Activated naive CD4-positive, alpha-beta T cell treated with anti-CD3 and anti-CD28 coated beads, Interleukin-2, amount 50 U/mL, for 72 hours (primary cell): ENCODE measurements at regions not wholly inside any gene's neighbourhood (a gene's known extent, or its start where the extent isn't known, plus 50 kb on each side); places are given as distances from the start of the nearest gene placed in this dataset.

Source experiments
- ATAC-seq, 2 donors: fragments of 150-1000 bp; cut with Tn5 transposase; 2 replicates each; pipeline ENCODE4 v1.10.0; 2021; ENCODE audit warnings: mild to moderate bottlenecking in 2 of 2, moderate library complexity in 2 of 2
- DNase-seq, 2 donors: peaks; one replicate each; pipeline ENCODE4 v3.0.0; 2021 to 2022; ENCODE audit warnings: low spot score in 2 of 2
- H3K27ac Mint-ChIP-seq, 2 donors: one replicate each; pipeline ENCODE4 v1.8.0; 2022; ENCODE audit warnings: mild to moderate bottlenecking in 2 of 2, mixed read lengths in 2 of 2
- H3K36me3 Mint-ChIP-seq, 2 donors: one replicate each; pipeline ENCODE4 v1.8.0; 2022; ENCODE audit warnings: mixed read lengths in 2 of 2
- H3K9me3 Mint-ChIP-seq, 2 donors: one replicate each; pipeline ENCODE4 v1.8.0; 2022; ENCODE audit warnings: mixed read lengths in 2 of 2

DNA sequence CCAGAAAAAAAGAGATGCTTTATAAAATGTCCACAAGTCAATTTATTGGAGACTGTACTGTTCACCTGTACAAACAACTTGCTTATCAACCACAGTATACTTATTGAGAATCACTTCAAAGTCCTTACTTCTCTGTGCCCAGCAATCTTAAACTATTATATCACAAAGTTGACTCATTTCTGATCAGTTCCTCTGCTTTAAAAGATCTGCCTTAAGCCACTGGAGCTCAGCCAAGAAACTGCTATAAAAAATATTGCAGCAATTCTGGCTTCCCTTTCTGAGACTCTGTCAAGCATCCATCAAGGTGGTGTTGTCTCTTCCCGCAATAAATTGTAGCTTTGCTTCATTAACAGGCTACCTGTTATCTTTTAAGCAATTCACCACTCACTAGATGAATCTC is 375.2 kb upstream of the SPHKAP start:
- Mint-ChIP-seq H3K27ac (no peak overlapping the region), H3K36me3 (no peaks in the 10 kb centered on the region), H3K9me3 (peaks cover 0 to 18% of the 10 kb centered on the region in 2 donors)
- DNase-seq (no peak), ATAC-seq (no peak)

DNA sequence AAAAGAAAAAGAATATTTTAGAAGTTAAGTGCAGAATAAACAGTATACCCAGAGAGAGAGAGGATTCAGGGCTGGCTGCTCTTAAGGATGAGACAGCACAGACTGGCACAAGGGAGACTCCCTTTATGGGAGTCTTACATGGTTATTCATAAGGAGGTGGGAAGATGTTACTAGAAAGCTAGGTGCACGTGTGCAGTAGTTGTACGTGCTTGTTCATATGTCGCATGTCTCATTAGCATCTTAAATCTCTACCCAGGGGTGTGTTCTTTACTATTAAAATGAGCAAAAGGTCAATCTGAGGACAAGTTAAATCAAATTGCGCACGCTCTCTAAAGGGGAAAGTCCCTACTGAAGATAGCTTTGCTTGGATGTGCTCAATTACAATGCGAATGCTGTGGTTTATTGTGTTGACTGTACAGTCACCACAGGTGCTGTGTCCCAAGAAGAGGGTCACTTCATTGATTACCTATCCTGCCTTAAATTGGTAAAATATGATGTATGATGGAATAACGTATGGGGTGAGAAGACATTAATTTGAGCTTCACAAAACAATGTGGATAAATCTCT is 368.0 kb upstream of the SPHKAP start:
- ATAC-seq (no peak), DNase-seq (no peak)
- Mint-ChIP-seq H3K9me3 (peaks cover 7 to 17% of the 10 kb centered on the region in 2 donors), H3K27ac (no peak overlapping the region), H3K36me3 (no peaks in the 10 kb centered on the region)

DNA sequence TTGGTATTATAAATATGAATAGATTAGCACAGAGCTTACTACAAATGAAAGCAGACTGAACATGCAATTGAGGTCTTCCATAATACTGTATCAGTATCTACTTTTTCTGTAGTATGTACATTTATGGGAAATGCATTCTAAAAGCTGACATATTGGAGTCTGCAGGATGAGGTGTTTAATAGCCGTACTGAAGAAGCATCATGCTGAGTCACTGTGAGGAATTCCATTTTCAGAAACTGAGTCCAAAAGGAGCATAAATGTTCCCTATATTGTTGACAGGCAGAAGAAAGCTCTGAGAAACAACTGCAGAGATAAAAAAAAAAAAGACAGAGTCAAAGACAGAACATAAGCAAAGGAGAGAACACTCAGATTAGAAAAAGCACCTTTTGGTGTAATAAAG is 366.7 kb upstream of the SPHKAP start:
- H3K9me3 Mint-ChIP-seq = peaks cover 7 to 17% of the 10 kb centered on the region in 2 donors

DNA sequence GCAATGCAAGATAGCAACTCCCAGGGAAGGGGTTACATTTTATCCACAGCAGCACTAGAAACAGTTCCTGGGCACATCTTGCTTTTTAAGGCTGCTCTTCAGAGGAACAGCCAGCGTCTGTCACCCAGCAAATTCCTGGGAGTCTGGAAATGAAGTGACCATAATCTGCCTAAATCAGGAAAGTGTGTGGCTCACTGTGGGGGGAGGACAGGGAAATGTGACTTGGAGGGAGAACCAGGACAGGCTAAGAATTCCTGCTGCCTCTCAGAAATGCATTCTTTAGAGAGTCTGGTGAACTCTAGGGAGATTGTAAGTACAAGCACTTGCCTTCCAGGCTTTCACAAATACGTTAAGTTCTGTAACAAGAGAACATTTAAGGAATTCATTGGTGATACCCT is 364.3 kb upstream of the SPHKAP start:
- Mint-ChIP-seq H3K36me3 (no peaks in the 10 kb centered on the region), H3K9me3 (peaks cover 10 to 20% of the 10 kb centered on the region in 2 donors), H3K27ac (no peak overlapping the region)
- ATAC-seq (no peak), DNase-seq (no peak)

More for the DNA sequence above, 366.7 kb upstream of the SPHKAP start:
- Mint-ChIP-seq H3K27ac (no peak overlapping the region), H3K36me3 (no peaks in the 10 kb centered on the region)
- DNase-seq = no peak
- ATAC-seq = no peak

DNA sequence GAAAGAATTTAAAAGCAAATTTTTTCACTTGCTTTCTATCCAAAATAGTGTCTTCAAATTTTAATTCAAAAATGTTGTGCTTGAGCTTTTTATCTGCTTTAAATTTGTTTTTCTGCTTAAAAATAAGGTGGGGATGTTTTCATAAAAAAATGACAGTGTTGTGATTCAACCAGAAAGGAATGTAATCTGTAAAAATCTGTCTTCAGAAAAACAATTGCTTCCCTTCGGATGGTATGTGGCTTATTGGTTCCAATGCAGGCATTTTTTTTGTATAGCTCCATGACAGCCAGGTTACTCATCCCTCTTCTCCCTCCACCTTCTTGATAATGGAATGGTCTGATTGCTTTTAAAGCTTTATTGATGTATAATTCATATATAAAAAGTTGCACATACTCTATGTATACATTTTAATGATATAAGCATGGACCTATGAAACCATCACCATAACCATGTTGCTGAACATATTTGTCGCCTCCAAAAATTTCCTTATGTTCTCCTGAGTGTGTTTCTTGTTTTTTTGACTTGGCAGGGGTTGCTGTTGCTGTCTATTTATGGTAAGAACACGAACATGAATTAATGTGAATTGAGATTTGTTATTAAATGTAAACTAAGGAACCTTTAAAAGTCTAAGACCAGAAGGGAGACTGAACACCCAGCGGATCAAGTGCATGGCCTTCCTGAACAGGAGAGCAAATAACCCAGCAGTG is 363.7 kb upstream of the SPHKAP start:
- peaks cover 13 to 23% of the 10 kb centered on the region in 2 donors for H3K9me3 Mint-ChIP-seq

DNA sequence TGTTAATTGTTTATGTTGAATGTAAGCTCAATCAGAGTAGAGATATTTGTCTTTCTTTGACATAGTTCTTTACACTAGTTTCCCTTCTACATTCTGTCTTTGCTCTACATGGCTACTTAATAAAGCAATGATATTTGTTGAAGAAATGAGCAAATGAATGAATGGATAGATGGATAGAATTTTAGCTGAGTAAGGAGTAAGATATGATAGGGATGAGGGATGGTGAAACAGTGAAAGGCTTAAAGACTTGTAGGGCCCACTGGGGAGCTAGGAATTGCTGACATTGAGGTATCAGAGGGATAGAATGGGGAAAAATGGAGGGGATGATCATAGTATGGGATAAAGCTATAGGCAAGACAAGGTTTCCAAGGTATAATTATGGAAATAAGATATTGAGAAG is 361.6 kb upstream of the SPHKAP start:
- H3K36me3 Mint-ChIP-seq = no peaks in the 10 kb centered on the region
- no peak for DNase-seq
- H3K27ac Mint-ChIP-seq = no peak overlapping the region
- H3K9me3 Mint-ChIP-seq = peaks cover 13% of the 10 kb centered on the region in 2 donors
- ATAC-seq = no peak

More for the DNA sequence above, 363.7 kb upstream of the SPHKAP start:
- Mint-ChIP-seq H3K36me3 (no peaks in the 10 kb centered on the region), H3K27ac (no peak overlapping the region)
- ATAC-seq = no peak
- no peak for DNase-seq

DNA sequence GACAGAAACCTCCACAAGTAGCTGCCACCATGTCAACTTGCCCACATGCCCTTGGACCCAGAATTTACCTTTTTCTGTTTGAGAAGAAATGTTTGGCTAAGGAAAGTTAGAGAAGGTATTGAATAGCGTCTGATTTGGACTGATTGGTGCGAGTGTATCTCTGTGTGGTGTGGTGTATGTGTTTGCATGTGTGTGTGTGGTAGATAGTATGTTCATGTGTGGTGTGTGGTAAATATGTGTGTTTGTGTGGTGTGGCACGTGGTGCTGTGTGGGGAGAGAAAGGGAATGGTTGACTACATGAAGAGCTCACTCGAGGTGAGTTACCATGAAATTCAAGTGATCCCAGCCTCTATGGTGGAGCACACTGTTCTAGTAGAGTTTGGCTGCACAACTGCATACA is 360.8 kb upstream of the SPHKAP start:
- ATAC-seq (no peak), DNase-seq (no peak)
- no peak overlapping the region for H3K27ac Mint-ChIP-seq
- H3K9me3 Mint-ChIP-seq = peaks cover 11 to 12% of the 10 kb centered on the region in 2 donors
- H3K36me3 Mint-ChIP-seq = no peaks in the 10 kb centered on the region

DNA sequence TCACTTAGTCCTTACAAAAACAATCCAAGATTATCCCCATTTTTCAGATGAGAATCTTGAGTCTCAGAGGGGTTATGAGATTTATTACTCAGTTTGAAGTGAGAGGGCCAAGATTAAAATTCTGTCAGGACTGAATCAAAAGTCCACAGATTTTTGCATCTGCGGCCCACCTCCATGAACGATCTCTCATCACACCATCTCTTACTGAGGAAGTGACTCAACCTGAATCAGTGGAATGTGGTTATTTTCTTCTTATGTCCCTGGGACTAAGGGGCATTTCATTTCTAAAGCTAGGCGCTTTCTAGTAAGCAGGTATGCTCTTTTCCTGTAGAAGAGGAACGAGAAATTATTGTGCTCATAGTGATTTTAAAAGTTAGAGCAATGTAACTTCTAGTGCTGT is 360.3 kb upstream of the SPHKAP start:
- Mint-ChIP-seq H3K27ac (no peak overlapping the region), H3K9me3 (peaks cover 6 to 7% of the 10 kb centered on the region in 2 donors), H3K36me3 (no peaks in the 10 kb centered on the region)
- DNase-seq = no peak
- ATAC-seq = no peak

DNA sequence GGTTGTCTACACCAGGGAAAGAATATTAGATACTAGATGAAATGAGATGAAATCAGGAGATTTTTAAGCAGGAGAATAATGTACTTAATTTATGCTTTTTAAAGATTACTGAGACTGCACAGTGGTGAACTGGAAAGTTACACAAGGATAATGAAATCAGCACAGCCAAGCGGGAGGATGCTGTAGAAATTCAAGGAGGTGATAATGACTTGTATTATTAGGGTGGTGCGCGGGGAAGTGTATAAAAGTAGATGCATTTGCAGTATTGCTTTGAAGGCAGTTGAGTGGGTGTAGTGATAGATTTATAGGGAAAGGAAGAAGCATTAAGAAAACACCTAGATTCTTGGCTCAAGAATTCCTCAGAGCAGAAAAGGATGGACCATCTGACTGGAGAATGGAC is 359.5 kb upstream of the SPHKAP start:
- ATAC-seq = no peak

DNA sequence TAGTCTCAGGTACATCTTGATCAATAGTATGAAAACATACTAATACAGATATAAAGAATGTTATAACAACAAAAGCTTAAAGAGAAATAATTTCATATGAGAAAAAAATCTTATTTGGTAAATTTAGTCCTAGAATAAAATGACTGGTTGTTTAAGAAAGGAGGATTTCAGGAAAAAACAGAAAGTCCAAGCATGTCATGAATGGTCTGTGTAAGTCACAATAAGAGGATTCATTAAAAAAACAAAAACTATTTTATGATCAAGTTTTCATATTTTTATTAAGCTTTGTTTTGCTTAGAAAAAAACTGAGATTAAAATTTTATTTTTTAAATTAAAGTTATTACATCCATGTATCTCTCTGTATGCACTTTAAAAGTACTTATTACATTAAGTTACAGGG is 353.9 kb upstream of the SPHKAP start:
- DNase-seq (no peak), ATAC-seq (no peak)
- no peaks in the 10 kb centered on the region for H3K9me3 Mint-ChIP-seq
- no peaks in the 10 kb centered on the region for H3K36me3 Mint-ChIP-seq
- H3K27ac Mint-ChIP-seq = no peak overlapping the region

More for the DNA sequence above, 359.5 kb upstream of the SPHKAP start:
- DNase-seq = no peak
- H3K9me3 Mint-ChIP-seq = peaks cover 6% of the 10 kb centered on the region in 2 donors
- no peaks in the 10 kb centered on the region for H3K36me3 Mint-ChIP-seq
- no peak overlapping the region for H3K27ac Mint-ChIP-seq

DNA sequence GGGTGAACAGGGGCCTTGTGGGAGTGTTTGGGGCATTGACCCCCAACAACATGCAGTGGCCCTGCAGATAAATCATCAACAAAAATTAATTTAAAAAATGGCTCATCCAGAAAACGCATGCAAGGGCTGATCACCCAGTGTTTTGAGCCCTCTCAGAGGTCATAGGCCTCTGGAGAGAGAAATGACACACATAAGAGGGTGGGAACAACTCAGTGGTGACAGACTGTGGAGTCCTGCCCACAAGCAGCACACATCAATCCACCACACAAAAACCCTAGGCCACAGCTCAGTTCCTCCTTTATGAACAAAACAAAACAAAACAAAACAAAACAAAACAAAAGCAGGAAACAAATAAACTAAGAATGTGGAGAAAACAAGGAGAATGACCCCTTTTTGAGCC is 351.7 kb upstream of the SPHKAP start:
- Mint-ChIP-seq H3K27ac (no peak overlapping the region), H3K36me3 (no peaks in the 10 kb centered on the region), H3K9me3 (peaks cover 0 to 4% of the 10 kb centered on the region in 2 donors)
- DNase-seq = no peak
- no peak for ATAC-seq

DNA sequence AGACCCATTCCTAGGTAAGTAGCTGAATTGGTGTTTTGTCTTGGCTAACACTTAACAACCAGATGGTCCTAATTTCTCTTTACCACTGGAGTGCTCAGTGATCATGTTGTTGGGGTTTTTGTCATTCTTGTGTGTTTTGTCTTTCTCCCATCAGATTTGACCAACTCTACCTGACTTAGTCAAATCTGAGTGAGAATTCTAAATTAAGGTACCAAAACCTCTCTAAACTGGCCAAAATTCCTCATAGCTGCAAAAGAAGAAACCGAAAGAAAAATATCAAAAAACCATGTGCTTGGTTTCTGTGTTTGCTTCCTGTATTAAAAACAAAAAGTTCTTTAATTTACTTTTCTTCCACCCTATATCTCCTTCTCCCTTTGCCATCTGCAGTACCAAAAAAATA is 350.7 kb upstream of the SPHKAP start:
- Mint-ChIP-seq H3K9me3 (peaks cover 0 to 4% of the 10 kb centered on the region in 2 donors), H3K27ac (no peak overlapping the region), H3K36me3 (no peaks in the 10 kb centered on the region)
- no peak for ATAC-seq
- DNase-seq = no peak

DNA sequence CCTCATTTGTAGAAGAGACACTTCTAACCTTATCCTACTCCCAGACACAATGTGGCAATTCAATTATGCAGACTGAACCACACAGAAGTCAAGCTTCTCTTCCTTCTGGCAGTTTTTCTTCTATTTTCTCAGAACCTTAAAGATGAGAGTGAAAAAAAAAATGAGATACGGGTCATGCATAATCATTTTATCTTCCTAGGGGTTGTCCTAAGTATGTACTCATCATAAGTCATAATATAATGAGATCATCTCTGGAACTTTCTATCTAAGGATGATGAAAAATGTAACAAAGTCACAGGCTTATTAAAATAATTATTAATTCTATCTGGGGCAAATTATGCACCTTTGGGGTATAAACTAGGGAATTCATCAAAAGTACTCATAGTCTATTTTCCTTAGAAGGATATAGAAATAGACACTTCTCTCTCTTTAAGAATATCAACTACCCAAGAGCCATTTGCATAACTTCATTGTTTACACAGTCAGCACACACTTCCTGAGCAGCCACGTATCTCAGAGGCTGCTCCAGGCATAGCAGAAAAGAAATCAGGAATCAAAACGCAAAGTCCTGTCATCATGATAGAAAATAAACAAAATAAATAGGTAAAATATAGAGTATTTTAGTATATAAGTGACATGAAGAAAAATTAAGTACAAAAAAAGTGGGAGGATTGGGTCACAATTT is 345.9 kb upstream of the SPHKAP start:
- peaks cover 0 to 9% of the 10 kb centered on the region in 2 donors for H3K9me3 Mint-ChIP-seq
- DNase-seq = no peak
- H3K27ac Mint-ChIP-seq = no peak overlapping the region
- ATAC-seq = no peak
- no peaks in the 10 kb centered on the region for H3K36me3 Mint-ChIP-seq

DNA sequence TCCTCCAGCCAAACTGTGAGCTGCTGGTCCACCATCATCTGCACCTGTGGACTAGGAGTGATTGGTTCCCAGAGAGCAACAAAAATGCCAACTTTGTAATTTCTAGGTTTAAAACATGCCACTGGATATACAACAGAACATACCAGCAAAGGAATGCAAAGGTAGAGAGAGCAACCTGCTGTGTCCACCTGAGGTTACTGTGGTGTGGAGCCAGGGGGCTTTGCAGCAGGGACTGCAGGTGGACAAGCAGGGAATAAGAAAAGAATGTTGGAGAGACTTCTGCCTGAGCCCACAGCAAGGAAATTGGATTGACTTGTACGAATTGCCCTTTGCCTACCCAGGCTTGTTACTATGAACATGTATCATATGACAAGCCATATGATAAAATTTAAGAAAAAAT is 345.2 kb upstream of the SPHKAP start:
- Mint-ChIP-seq H3K36me3 (no peaks in the 10 kb centered on the region), H3K27ac (no peak overlapping the region), H3K9me3 (peaks cover 3 to 14% of the 10 kb centered on the region in 2 donors)
- DNase-seq (no peak), ATAC-seq (no peak)

DNA sequence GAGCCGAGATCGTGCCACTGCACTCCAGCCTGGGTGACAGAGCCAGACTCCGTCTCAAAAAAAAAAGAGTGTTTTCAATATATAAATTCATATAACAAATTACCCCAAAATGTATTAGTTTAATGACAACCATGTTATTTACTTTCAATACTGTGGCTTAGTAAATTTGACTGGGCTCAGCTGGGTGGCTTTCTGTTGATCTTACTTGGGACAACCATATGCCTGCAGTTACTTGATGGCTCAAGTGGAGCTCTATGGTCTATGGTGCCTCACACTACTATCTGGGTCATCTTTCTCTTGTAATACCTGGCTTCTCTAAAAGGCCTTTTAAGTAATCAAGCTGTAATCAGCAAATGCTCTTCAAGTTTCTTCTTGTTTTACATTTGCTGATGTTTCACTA is 341.5 kb upstream of the SPHKAP start:
- no peak for ATAC-seq
- DNase-seq = no peak
- Mint-ChIP-seq H3K36me3 (no peaks in the 10 kb centered on the region), H3K9me3 (peaks cover 11 to 13% of the 10 kb centered on the region in 2 donors), H3K27ac (no peak overlapping the region)

DNA sequence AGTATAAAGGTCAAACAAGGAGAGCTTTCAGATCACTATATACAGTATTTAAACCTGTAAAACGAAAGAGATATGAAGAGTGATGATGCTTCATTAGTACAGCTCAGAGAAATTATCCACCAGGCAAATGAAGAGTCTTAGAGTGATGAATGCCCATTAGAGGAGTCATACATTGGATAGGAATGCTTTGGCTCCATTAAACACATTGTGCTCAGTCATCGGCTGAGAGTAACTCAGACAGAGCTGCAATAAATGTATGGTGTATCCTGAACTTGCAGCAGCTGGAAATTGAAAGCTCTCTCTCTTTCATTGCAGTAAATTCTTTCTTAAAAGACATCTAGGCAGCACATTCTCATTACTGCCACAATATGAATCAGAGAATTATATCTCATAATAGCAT is 340.8 kb upstream of the SPHKAP start:
- DNase-seq (no peak), ATAC-seq (no peak)
- H3K36me3 Mint-ChIP-seq = no peaks in the 10 kb centered on the region
- peaks cover 13 to 16% of the 10 kb centered on the region in 2 donors for H3K9me3 Mint-ChIP-seq
- H3K27ac Mint-ChIP-seq = no peak overlapping the region

DNA sequence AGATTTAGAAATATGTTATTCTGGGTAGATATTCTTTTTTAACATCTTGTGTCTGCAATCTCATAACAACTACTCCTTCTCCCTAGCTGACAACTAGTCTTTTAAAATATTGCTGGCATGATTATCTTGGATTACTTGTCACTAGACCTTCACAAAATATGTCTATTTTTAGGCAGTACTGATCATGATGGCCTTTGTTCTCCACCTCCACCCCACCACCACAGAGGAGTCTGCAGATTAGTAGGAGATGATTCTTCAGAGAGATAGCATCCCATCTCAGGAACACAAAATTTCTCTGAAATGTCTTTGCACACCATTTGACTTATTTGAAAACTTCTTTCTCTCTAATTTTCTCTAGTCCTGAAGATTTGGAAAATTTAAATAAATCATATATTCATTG is 338.1 kb upstream of the SPHKAP start:
- DNase-seq = no peak
- no peak overlapping the region for H3K27ac Mint-ChIP-seq
- no peak for ATAC-seq
- no peaks in the 10 kb centered on the region for H3K36me3 Mint-ChIP-seq
- peaks cover 20 to 22% of the 10 kb centered on the region in 2 donors for H3K9me3 Mint-ChIP-seq

DNA sequence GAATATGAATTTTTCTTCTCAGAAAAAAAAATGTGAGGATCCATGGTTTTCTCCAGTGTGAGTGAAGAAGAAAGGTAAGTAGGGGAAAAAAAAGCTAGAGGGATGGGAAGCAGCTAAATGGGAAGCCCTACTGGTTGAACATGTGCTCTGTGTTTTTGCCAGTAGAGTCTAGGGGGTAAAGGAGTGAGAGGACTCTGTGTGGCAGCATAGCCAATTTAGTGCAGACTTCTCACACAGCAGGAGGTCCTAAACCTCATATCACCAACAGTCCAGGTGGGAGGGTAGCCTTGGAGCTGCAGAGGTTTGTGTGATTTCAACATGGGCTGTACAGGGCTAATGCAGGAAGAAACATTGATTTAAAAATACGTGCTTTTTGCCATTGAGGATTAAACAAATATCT is 334.5 kb upstream of the SPHKAP start:
- DNase-seq (no peak), ATAC-seq (no peak)
- Mint-ChIP-seq H3K27ac (no peak overlapping the region), H3K36me3 (no peaks in the 10 kb centered on the region), H3K9me3 (peaks cover 19% of the 10 kb centered on the region in 2 donors)
